ENCODE measurements at regions not wholly inside any gene's neighbourhood (a gene's known extent, or its start where the extent isn't known, plus 50 kb on each side); places are given as distances from the start of the nearest gene placed in this dataset.
"Not testable (repeated sequence)": the region's sequence is repeated elsewhere in the genome, so short reads cannot be mapped to it uniquely, and the experiment has no call there.

GRCh38 chr4:4045823-4046222 is 180.9 kb downstream of the OTOP1 start:
- not testable (repeated sequence) for DNase-seq (ENCODE audit: low spot score)

DNA sequence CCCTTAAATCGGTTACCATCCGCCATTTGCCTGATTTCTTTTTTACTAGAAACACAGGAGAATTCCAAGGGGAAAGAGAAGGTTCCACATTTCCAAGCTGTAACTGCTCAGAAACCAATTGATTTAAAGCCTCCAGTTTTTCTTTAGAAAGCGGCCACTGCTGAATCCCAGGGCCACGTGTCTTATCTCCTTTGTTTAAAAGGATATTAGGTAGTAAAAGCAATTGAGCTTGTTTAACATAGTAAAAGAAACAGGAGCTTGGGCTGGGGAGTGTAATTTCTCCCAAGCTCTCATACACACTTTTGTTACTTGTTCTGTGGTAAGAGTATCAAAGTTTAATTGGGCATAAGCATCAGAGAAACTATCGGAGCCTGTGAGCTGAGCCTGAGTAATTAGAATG is 180.0 kb downstream of the OTOP1 start:
- not testable (repeated sequence) for DNase-seq (ENCODE audit: low spot score)

- DNase-seq (ENCODE audit: low spot score): not testable (repeated sequence)
Measured at GRCh38 chr4:4047202-4047601, 179.5 kb downstream of the OTOP1 start.

DNA sequence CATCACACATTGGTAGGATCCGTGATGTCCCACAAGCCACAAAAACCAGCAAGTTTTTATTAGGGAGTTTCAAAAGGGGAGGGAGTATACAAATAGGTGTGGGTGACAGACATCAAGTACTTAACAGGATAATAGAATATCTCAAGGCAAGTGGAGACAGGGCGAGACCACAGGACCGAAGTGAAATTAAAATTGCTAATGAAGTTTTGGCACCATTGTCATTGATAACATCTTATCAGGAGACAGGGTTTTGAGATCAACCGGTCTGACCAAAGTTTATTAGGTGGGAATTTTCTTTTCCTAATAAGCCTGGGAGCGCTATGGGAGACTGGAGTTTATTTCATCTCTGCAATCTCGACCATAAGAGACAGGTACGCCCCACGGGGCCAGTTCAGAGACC is 178.5 kb downstream of the OTOP1 start:
- DNase-seq (ENCODE audit: low spot score): not testable (repeated sequence)

DNA sequence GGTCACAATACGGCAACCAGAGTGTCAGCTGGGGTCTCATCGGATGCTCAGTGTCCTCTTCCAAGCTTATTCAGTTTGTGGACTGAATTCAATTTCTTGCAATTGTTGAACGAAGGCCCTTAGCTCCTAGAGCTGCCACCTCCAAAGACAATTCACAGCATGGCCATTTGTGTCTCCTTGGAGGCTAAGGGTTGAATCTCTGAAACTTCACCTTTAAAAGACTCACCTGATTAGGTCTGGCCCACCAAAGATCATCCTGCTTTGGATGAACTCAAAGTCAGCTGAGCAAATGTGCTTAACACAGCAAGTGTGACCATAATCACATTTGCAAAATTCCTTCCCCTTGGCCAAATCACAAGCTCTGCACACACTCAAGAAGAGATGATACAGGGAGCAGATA is 175.9 kb downstream of the OTOP1 start:
- DNase-seq (ENCODE audit: low spot score): not testable (repeated sequence)

DNA sequence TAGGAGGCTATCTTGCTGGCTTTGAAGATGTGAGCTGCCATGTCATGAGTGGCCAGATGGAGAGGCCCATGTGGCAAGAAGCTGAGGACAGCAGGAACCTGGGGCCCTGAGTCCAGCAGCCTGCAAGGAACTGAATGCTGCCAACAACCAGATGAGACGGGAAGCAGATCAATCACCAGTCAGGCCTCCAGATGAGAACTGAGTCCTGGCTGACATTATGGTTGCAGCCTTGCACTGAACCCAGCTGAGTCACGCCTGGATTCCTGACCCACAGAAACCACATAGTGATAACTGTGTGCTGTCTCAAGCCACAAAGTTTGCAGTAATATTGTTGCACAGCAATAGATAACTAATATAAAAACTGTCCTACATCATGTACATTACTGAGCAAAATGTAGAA is 173.8 kb downstream of the OTOP1 start:
- DNase-seq (ENCODE audit: low spot score): not testable (repeated sequence)

DNA sequence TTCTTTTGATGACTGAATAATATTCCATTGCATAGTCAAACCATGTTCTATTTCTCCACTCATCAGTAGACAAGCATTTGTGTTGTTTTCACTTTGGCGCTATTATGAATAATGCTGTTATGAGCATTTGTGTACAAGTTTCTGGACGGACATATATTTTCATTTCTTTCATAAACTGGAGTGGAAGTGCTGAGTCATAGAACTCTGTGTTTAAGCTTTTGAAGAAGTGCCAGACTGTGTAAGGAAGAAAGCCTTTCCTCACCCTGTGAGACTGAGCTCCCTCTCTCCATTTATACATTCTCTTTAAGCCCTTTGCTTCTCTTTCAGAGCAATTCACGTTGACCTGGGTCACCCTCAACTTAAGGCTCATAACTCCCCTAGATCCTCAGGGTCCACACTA is 169.5 kb downstream of the OTOP1 start:
- DNase-seq (ENCODE audit: low spot score): not testable (repeated sequence)

DNA sequence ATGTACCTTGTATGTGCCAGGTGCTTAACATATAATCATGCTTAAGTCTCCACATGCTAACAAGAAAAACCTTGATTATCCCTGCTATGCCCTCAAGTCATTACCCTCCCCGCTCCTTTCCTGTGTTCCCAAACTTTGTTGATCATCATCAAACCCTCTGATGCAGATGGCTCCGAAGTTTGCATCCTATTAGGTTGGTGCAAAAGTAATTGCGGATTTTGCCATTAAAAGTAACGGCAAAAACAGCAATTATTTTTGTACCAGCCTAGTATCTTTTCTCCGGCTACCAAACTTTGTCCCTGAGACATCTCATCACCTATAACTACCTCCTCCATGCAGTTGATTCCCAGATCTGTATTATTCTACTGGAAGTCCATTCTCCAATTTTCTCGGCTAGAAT is 142.6 kb downstream of the OTOP1 start:
- not testable (repeated sequence) for DNase-seq (ENCODE audit: low spot score)

DNA sequence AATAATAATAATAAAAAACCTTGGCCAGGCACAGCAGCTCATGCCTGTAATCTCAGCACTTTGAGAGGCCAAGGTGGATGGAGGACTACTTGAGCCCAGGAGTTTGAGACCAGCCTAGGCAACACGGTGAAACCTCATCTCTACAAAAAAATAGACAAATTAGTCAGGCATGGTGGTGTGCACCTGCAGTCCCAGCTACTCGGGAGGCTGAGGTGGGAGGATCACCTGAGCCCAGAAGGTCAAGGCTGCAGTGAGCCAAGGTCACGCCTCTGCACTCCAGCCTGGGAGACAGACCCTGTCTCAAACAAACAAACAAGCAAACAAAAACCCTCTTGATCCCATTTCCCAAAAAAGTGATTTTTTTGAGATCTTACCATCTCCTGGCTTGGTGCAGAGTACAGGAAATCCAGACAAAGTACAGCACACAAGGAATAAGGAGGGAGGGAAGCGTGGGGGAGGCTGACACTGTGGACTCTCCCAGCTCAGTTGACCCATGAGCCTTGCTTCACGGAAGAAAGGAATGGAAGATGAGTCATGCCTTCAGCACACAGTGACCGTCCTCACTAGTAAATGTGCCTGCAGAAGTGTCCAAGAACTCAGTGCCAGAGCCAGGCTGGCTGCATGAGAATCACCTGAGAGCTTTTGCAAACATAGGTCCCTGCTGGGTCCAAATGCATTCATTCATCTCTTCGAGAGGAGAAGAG is 136.9 kb downstream of the OTOP1 start:
- not testable (repeated sequence) for DNase-seq (ENCODE audit: low spot score)

GRCh38 chr4:4090720-4091119 is 136.0 kb downstream of the OTOP1 start:
- not testable (repeated sequence) for DNase-seq (ENCODE audit: low spot score)

DNA sequence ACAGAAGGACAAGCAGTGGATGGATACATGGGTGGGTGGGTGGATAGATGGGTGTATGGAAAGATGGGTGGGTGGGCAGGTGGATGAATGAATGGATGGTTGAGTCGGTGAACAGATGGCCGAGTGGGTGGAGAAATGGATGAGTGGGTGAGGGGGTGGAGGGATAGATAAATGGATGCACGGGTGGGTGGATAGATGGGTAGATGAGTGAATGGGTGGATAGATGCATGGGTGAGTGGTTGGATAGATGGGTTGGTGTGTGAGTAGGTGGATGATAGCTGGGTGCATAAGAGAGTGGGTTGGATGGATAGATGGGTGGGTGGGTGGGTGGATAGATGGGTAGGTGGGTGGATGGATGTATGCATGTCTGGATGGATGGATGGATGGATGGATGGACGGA is 134.6 kb downstream of the OTOP1 start:
- not testable (repeated sequence) for DNase-seq (ENCODE audit: low spot score)

- not testable (repeated sequence) for DNase-seq (ENCODE audit: low spot score)
Measured at GRCh38 chr4:4099610-4100009, 127.1 kb downstream of the OTOP1 start.

DNA sequence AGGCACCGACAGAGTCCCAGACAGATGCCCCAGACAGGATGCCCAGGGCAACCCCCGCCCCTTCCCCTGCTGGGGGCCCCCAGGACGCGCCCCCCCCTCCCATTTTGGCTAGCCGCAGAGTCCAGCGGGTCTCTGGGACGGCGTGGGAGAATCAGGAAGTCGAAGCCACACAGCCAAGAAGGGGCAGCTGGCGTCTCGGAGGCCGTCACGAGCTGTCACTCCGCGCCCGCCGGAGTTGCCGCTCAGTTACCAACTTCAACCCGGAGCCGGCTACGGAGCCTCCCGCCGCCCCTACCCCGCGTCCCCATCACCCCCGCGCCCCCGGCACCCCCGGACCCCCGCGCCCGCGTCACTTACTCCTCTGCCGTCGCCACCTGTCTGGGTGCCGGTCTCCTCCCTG is 119.8 kb downstream of the OTOP1 start:
- not testable (repeated sequence) for DNase-seq (ENCODE audit: low spot score)

- peak; percentile 40 for DNase-seq (ENCODE audit: low spot score)
Measured at GRCh38 chr4:4107411-4108107, 119.2 kb downstream of the OTOP1 start.

GRCh38 chr4:4115381-4115780 is 111.3 kb downstream of the OTOP1 start:
- DNase-seq (ENCODE audit: low spot score): not testable (repeated sequence)

DNA sequence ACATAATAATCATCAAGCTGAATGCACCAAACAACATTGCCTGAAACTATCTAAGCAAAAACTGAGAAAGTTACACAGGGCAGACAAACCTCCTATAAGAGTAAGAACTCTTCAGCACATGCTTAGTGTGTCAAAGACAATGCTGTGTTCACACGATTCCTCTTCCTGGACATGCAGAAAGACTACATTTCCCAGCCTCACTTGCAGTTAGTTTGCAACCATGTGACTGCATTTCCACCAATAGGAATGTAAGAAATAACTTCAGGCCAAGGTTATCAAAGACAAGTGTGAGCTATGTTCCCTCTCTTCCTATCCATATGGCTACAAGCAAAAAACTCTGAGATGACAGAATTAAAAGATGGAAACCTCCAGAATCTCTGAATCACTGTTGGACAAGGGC is 109.8 kb downstream of the OTOP1 start:
- not testable (repeated sequence) for DNase-seq (ENCODE audit: low spot score)

DNA sequence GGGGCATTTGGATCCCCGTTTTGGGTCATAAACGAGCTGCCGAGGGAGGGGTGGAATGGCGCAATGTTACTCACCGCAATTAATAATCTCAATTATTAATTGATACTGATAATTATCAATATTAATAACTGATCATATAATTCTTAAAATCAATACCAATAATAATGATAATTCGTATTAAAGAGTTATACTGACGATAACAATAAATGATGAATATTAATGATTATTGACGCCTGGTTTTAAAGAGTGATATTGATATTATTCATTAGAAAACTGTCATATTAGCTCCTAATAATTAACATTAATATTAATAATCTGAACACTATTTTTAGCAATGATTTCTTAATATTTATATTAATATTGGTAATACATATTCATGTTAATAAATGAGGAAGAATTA is 92.4 kb downstream of the OTOP1 start:
- DNase-seq (ENCODE audit: low spot score): not testable (repeated sequence)

GRCh38 chr4:4136621-4137020 is 90.1 kb downstream of the OTOP1 start:
- DNase-seq (ENCODE audit: low spot score): not testable (repeated sequence)
